Keratinocyte (primary cell): ENCODE measurements at regions not wholly inside any gene's neighbourhood (a gene's known extent, or its start where the extent isn't known, plus 50 kb on each side); places are given as distances from the start of the nearest gene placed in this dataset.

Experiments
- DNase-seq: peaks from one replicate; pipeline ENCODE4 v3.0.0-alpha.2; 2011; ENCODE audit warnings: low read depth, missing footprints, low spot score
- FAIRE-seq: peaks from 2 replicates; lab custom pipeline; 2011; peaks lifted over from hg19 to GRCh38; lab: Jason Lieb, UNC
- H2AFZ ChIP-seq: 2 replicates; pipeline ENCODE4 v1.6.0; 2012; ENCODE audit warnings: low read length, control low read depth, inconsistent platforms; ENCODE audit not compliant: control insufficient read depth
- H3K27ac ChIP-seq: 2 replicates; pipeline ENCODE4 v1.5.1; 2011; ENCODE audit warnings: low read length; ENCODE audit not compliant: control insufficient read depth, insufficient read depth
- H3K27me3 ChIP-seq: 3 replicates; pipeline ENCODE4 v1.6.0; 2011; ENCODE audit warnings: low read length; ENCODE audit not compliant: control insufficient read depth, insufficient read depth; ENCODE audit errors: extremely low read depth
- H3K36me3 ChIP-seq, 2 experiments: 2 replicates in 1 of 2; 3 replicates in 1 of 2; pipeline ENCODE4 v1.5.1; 2011; ENCODE audit warnings: low read length in 2 of 2, mild to moderate bottlenecking in 1 of 2; ENCODE audit not compliant: control insufficient read depth in 2 of 2, insufficient read depth in 2 of 2; ENCODE audit errors: extremely low read depth in 1 of 2
- H3K4me1 ChIP-seq: 3 replicates; pipeline ENCODE4 v1.5.1; 2011; ENCODE audit warnings: low read length; ENCODE audit not compliant: control insufficient read depth, insufficient read depth; ENCODE audit errors: extremely low read depth
- H3K4me2 ChIP-seq: 3 replicates; pipeline ENCODE4 v1.6.0; 2011; ENCODE audit warnings: low read depth, low read length; ENCODE audit not compliant: control insufficient read depth, insufficient read depth; ENCODE audit errors: extremely low read depth
- H3K4me3 ChIP-seq, 3 experiments: fragments of 200-600 bp in 1 of 3; sonication (generic) in 1 of 3; 2 replicates in 2 of 3; 3 replicates in 1 of 3; pipeline ENCODE4 v1.5.1; 2011 to 2016; ENCODE audit warnings: low read length in 3 of 3, mild to moderate bottlenecking in 3 of 3, control low read depth in 2 of 3, inconsistent platforms in 1 of 3, low read depth in 1 of 3, mixed read lengths in 1 of 3, mixed run types in 1 of 3, moderate library complexity in 1 of 3; ENCODE audit not compliant: control insufficient read depth in 2 of 3, insufficient read depth in 2 of 3; ENCODE audit errors: extremely low read depth in 1 of 3
- H3K79me2 ChIP-seq: 2 replicates; pipeline ENCODE4 v1.6.0; 2012; ENCODE audit warnings: low read length; ENCODE audit not compliant: control insufficient read depth, insufficient read depth
- H3K9ac ChIP-seq: 3 replicates; pipeline ENCODE4 v1.6.0; 2011; ENCODE audit warnings: low read length; ENCODE audit not compliant: control insufficient read depth, insufficient read depth; ENCODE audit errors: extremely low read depth
- H3K9me1 ChIP-seq: 3 replicates; pipeline ENCODE4 v1.6.0; 2011; ENCODE audit warnings: low read length; ENCODE audit not compliant: control insufficient read depth, insufficient read depth; ENCODE audit errors: extremely low read depth
- H3K9me3 ChIP-seq: 2 replicates; pipeline ENCODE4 v1.5.1; 2012; ENCODE audit warnings: low read depth, low read length; ENCODE audit not compliant: control insufficient read depth
- H4K20me1 ChIP-seq: 3 replicates; pipeline ENCODE4 v1.6.0; 2011; ENCODE audit warnings: low read length; ENCODE audit not compliant: control insufficient read depth, insufficient read depth; ENCODE audit errors: extremely low read depth
- EZH2 ChIP-seq: IDR thresholded peaks from one replicate; pipeline ENCODE4 v1.6.1; 2012; ENCODE audit warnings: inconsistent platforms, mild to moderate bottlenecking, low read length, moderate library complexity
- dilution Hi-C: fragments of 300-500 bp; cut with MboI; formaldehyde crosslinking; loops from one replicate; pipeline ENCODE4 v1.7.0; 2020; ENCODE audit warnings: low sequenced_read_pairs; ENCODE audit not compliant: extremely low pct_ligation_motif_present
- TF ChIP-seq, protein P1 (sequence below), 3 experiments: IDR thresholded peaks in 1 of 3; conservative IDR thresholded peaks in 1 of 3; optimal IDR thresholded peaks in 1 of 3; 2 replicates in 2 of 3; 3 replicates in 1 of 3; pipeline versions ENCODE3 to v1.5.1; 2011; ENCODE audit warnings: low read length in 3 of 3, mild to moderate bottlenecking in 3 of 3, moderate library complexity in 2 of 3, control low read depth in 1 of 3, inconsistent platforms in 1 of 3; ENCODE audit not compliant: insufficient read depth in 2 of 3; ENCODE audit errors: extremely low read depth in 1 of 3

DNA sequence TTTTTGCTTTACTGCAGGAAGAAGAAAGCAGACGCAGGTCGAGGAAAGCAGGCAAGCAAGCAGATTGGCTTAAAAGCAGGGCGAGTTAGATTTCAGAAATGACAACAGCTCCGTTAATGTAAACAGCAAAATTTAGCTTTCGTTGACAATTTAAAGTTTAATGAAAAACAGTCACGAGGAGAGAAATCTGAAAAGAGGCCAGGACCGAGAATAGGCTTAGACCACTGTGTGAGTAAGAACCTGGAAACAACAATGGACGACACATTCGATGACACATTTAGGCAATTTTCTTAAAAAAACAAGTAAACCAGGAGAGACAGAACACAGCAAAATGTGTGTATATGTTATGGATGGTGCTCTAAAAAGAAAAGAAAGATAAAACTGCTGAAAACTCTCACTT lies 155.3 kb downstream of the ISOC1 start:
- dilution Hi-C loops: no loop called here
- H3K9ac ChIP-seq: no peak overlapping the region
- FAIRE-seq (no peak), DNase-seq (no peak)
- H3K9me3 ChIP-seq: no peaks in the 10 kb centered on the region
- no peak overlapping the region for H3K4me2 ChIP-seq
- TF ChIP-seq, protein P1, sequence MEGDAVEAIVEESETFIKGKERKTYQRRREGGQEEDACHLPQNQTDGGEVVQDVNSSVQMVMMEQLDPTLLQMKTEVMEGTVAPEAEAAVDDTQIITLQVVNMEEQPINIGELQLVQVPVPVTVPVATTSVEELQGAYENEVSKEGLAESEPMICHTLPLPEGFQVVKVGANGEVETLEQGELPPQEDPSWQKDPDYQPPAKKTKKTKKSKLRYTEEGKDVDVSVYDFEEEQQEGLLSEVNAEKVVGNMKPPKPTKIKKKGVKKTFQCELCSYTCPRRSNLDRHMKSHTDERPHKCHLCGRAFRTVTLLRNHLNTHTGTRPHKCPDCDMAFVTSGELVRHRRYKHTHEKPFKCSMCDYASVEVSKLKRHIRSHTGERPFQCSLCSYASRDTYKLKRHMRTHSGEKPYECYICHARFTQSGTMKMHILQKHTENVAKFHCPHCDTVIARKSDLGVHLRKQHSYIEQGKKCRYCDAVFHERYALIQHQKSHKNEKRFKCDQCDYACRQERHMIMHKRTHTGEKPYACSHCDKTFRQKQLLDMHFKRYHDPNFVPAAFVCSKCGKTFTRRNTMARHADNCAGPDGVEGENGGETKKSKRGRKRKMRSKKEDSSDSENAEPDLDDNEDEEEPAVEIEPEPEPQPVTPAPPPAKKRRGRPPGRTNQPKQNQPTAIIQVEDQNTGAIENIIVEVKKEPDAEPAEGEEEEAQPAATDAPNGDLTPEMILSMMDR (optimal IDR thresholded peaks at IDR 0.05 in 1 of 3, IDR thresholded peaks at IDR 0.05 in 1 of 3, conservative IDR thresholded peaks at IDR 0.05 in 1 of 3; ENCODE audit: extremely low read depth in 1 of 3, insufficient read depth in 2 of 3, low read length in 3 of 3): no peak
- no peak for TF ChIP-seq EZH2
- no peaks in the 10 kb centered on the region for H3K9me1 ChIP-seq
- no peaks in the 10 kb centered on the region for H3K36me3 ChIP-seq
- H3K4me1 ChIP-seq: no peaks in the 10 kb centered on the region
- H3K27me3 ChIP-seq: no peaks in the 10 kb centered on the region
- no peak overlapping the region for H2AFZ ChIP-seq
- no peak overlapping the region for H3K4me3 ChIP-seq
- no peaks in the 10 kb centered on the region for H4K20me1 ChIP-seq
- H3K79me2 ChIP-seq: no peaks in the 10 kb centered on the region
- H3K27ac ChIP-seq: no peak overlapping the region

DNA sequence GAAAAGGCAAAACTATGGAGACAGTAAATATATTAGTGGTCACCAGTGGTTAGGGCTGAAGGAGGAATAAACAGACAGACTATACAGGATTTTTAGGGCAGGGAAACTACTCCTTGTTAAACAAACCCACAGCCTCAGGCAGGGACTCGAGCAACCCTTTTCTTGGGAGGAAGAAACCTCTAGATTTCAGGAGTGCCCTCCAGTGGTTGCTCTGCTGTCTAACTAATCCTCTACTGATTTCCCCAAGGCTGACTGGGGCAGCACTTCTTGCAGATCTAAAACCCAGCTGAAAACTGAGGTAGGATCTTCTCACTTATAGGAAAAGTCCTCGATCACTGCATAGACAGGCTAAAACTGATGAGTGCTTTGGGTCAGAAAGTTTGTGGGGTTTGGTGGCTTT lies 176.8 kb downstream of the ISOC1 start:
- no peaks in the 10 kb centered on the region for H3K9me1 ChIP-seq
- H3K79me2 ChIP-seq: no peaks in the 10 kb centered on the region
- no peak for DNase-seq
- no peaks in the 10 kb centered on the region for H4K20me1 ChIP-seq
- no peaks in the 10 kb centered on the region for H3K36me3 ChIP-seq
- no peak overlapping the region for H3K4me2 ChIP-seq
- no peak overlapping the region for H3K4me3 ChIP-seq
- FAIRE-seq: no peak
- no peak overlapping the region for H3K9ac ChIP-seq
- dilution Hi-C loops: no loop called here
- H3K27me3 ChIP-seq: no peaks in the 10 kb centered on the region
- no peaks in the 10 kb centered on the region for H3K4me1 ChIP-seq
- no peak overlapping the region for H3K27ac ChIP-seq
- no peak overlapping the region for H2AFZ ChIP-seq
- no peaks in the 10 kb centered on the region for H3K9me3 ChIP-seq
- TF ChIP-seq EZH2: no peak
- TF ChIP-seq, protein P1 (optimal IDR thresholded peaks at IDR 0.05 in 1 of 3, IDR thresholded peaks at IDR 0.05 in 1 of 3, conservative IDR thresholded peaks at IDR 0.05 in 1 of 3; ENCODE audit: extremely low read depth in 1 of 3, insufficient read depth in 2 of 3, low read length in 3 of 3): peak in 2 of 3 experiments; percentile 46 to 66
